OCI-LY7 (cell line): ENCODE measurements at regions not wholly inside any gene's neighbourhood (a gene's known extent, or its start where the extent isn't known, plus 50 kb on each side); places are given as distances from the start of the nearest gene placed in this dataset.
"Not testable (repeated sequence)": the region's sequence is repeated elsewhere in the genome, so short reads cannot be mapped to it uniquely, and the experiment has no call there.

ENCODE experiments used
- BruUV-seq: library from RNA; stranded (reverse); fragments of 400-500 nt; replicated peaks from 2 replicates; lab custom pipeline; 2021; lab: Mats Ljungman, UMichigan
- CTCF ChIA-PET: fragments of 300-600 bp; sonication (Branson Sonifier 250); formaldehyde crosslinking; loops from one replicate; lab custom pipeline; 2022; ENCODE audit warnings: antibody characterized with exemption; ENCODE audit not compliant: unreplicated experiment; lab: Charles Lee
- POLR2A ChIA-PET: fragments of 300-600 bp; sonication (Branson Sonifier 250); formaldehyde crosslinking; loops from one replicate; lab custom pipeline; 2022; ENCODE audit warnings: antibody characterized with exemption; lab: Charles Lee
- DNase-seq: peaks from one replicate; pipeline ENCODE4 v3.0.0-alpha.2; 2015; ENCODE audit warnings: low spot score
- H2AFZ ChIP-seq: fragments of 200-600 bp; sonication (generic), shearing (Covaris generic); 2 replicates; pipeline ENCODE4 v1.6.1; 2014; ENCODE audit warnings: mild to moderate bottlenecking, antibody characterized with exemption, low read length, moderate library complexity
- H3K27ac ChIP-seq: fragments of 200-600 bp; sonication (generic); 2 replicates; pipeline ENCODE4 v1.5.1; 2014; ENCODE audit warnings: mixed run types, low read depth, mild to moderate bottlenecking, moderate library complexity, low read length, inconsistent platforms; ENCODE audit not compliant: poor library complexity, severe bottlenecking
- H3K36me3 ChIP-seq: fragments of 200-600 bp; sonication (generic); 2 replicates; pipeline ENCODE4 v1.6.1; 2014; ENCODE audit warnings: mild to moderate bottlenecking, antibody characterized with exemption, low read length, moderate library complexity, mixed read lengths; ENCODE audit not compliant: insufficient read depth
- H3K4me1 ChIP-seq: fragments of 200-600 bp; sonication (generic); 2 replicates; pipeline ENCODE4 v1.5.1; 2014; ENCODE audit warnings: mild to moderate bottlenecking, low read length; ENCODE audit not compliant: insufficient read depth, poor library complexity, severe bottlenecking
- H3K4me2 ChIP-seq: fragments of 200-600 bp; sonication (generic); 2 replicates; pipeline ENCODE4 v1.6.1; 2014; ENCODE audit warnings: mild to moderate bottlenecking, low read length
- H3K4me3 ChIP-seq: fragments of 200-600 bp; sonication (generic); 2 replicates; pipeline ENCODE4 v1.5.1; 2014; ENCODE audit warnings: mild to moderate bottlenecking, low read depth, low read length; ENCODE audit not compliant: poor library complexity, severe bottlenecking
- H3K79me2 ChIP-seq: fragments of 200-600 bp; sonication (generic); 2 replicates; pipeline ENCODE4 v1.6.1; 2016; ENCODE audit warnings: low read depth, mild to moderate bottlenecking, low read length, moderate library complexity, mixed read lengths; ENCODE audit not compliant: insufficient read depth
- H3K9me2 ChIP-seq: fragments of 200-600 bp; sonication (generic); 2 replicates; pipeline ENCODE4 v1.6.1; 2016; ENCODE audit warnings: mild to moderate bottlenecking, low read length, mixed read lengths; ENCODE audit not compliant: insufficient read depth
- H3K9me3 ChIP-seq: fragments of 200-600 bp; sonication (generic); 2 replicates; pipeline ENCODE4 v1.6.1; 2014; ENCODE audit warnings: mild to moderate bottlenecking, mixed run types, low read length, mixed read lengths
- H4K20me1 ChIP-seq: fragments of 200-600 bp; sonication (generic); 2 replicates; pipeline ENCODE4 v1.6.1; 2014; ENCODE audit warnings: mild to moderate bottlenecking, antibody characterized with exemption, low read length, moderate library complexity, mixed read lengths; ENCODE audit not compliant: insufficient read depth
- EZH2phosphoT487 ChIP-seq: fragments of 200-600 bp; sonication (generic); IDR thresholded peaks from 2 replicates; pipeline ENCODE4 v1.6.1; 2018; ENCODE audit warnings: low read depth, borderline replicate concordance, mild to moderate bottlenecking, mixed run types, antibody characterized with exemption, low read length, moderate library complexity, mixed read lengths
- intact Hi-C: fragments of 100-400 bp; cut with micrococcal nuclease; formaldehyde crosslinking; loops from one replicate; pipeline ENCODE4 v1.10.0; 2022; ENCODE audit not compliant: unreplicated experiment
- TF ChIP-seq, protein P1 (sequence below): fragments of 200-600 bp; sonication (generic); conservative IDR thresholded peaks from 2 replicates; pipeline ENCODE4 v1.5.1; 2014; ENCODE audit warnings: mild to moderate bottlenecking, antibody characterized with exemption, low read length, moderate library complexity, mixed read lengths

DNA sequence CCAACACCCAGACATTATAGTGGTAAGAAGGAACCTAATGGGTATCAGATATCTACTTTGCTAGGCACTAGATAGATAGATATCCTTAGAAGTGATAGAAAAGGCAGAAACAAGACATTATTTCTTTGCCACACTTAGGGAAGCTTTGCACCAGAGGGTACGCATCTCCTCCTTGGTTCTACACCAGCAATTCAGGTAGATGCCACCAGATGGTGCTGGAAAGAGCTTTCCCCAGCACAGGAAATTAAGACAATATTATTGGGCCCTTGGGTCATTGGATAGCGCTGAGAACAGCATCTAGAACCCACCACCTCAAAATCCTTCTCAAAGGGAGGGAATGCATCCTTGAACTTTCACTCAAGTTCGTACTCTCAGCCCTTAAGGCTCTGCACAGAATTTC is 173.8 kb upstream of the CCL2 start:
- no peak overlapping the region for H3K27ac ChIP-seq
- no peaks in the 10 kb centered on the region for H3K4me1 ChIP-seq
- CTCF ChIA-PET, result no interaction called here
- no peak overlapping the region for H3K4me2 ChIP-seq
- H3K4me3 ChIP-seq, result no peak overlapping the region
- no TSS peak for BruUV-seq
- POLR2A ChIA-PET, result no interaction called here
- H3K9me2 ChIP-seq, result no peaks in the 10 kb centered on the region
- no peaks in the 10 kb centered on the region for H4K20me1 ChIP-seq
- no peak overlapping the region for H2AFZ ChIP-seq
- H3K79me2 ChIP-seq, result no peaks in the 10 kb centered on the region
- peak; percentile 16 for DNase-seq
- TF ChIP-seq EZH2phosphoT487, result no peak
- TF ChIP-seq, protein P1, sequence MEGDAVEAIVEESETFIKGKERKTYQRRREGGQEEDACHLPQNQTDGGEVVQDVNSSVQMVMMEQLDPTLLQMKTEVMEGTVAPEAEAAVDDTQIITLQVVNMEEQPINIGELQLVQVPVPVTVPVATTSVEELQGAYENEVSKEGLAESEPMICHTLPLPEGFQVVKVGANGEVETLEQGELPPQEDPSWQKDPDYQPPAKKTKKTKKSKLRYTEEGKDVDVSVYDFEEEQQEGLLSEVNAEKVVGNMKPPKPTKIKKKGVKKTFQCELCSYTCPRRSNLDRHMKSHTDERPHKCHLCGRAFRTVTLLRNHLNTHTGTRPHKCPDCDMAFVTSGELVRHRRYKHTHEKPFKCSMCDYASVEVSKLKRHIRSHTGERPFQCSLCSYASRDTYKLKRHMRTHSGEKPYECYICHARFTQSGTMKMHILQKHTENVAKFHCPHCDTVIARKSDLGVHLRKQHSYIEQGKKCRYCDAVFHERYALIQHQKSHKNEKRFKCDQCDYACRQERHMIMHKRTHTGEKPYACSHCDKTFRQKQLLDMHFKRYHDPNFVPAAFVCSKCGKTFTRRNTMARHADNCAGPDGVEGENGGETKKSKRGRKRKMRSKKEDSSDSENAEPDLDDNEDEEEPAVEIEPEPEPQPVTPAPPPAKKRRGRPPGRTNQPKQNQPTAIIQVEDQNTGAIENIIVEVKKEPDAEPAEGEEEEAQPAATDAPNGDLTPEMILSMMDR, result peak; percentile 74
- no peaks in the 10 kb centered on the region for H3K36me3 ChIP-seq
- H3K9me3 ChIP-seq, result no peaks in the 10 kb centered on the region
- intact Hi-C loops, result no loop called here

DNA sequence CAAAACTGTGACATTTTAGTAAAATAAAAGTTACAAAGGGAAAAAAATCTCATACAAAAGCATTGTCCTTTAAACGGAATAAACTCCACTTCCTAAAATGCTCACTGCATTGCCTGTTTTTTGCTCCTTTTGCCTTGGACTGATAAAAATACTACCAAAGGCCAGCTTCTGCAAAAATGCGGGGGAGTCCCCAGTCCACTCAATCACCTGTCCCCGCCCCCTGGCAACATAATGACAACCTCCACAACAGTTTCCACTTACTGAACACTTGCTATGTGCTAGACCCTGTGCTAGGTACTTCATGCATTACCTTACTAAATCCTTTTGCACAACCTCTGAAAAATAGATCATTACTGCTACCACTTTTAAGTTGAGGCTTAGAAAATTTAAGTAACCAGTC is 172.7 kb upstream of the CCL2 start:
- no peak overlapping the region for H3K4me3 ChIP-seq
- DNase-seq, result no peak
- no peaks in the 10 kb centered on the region for H4K20me1 ChIP-seq
- no peaks in the 10 kb centered on the region for H3K4me1 ChIP-seq
- no peak overlapping the region for H2AFZ ChIP-seq
- no peak overlapping the region for H3K4me2 ChIP-seq
- no peaks in the 10 kb centered on the region for H3K9me2 ChIP-seq
- H3K79me2 ChIP-seq, result no peaks in the 10 kb centered on the region
- intact Hi-C loops, result no loop called here
- TF ChIP-seq, protein P1, result no peak
- no peak for TF ChIP-seq EZH2phosphoT487
- no peaks in the 10 kb centered on the region for H3K36me3 ChIP-seq
- H3K27ac ChIP-seq, result no peak overlapping the region
- ChIA-PET POLR2A (no interaction called here), CTCF (no interaction called here)
- H3K9me3 ChIP-seq, result no peaks in the 10 kb centered on the region
- BruUV-seq, result no TSS peak

DNA sequence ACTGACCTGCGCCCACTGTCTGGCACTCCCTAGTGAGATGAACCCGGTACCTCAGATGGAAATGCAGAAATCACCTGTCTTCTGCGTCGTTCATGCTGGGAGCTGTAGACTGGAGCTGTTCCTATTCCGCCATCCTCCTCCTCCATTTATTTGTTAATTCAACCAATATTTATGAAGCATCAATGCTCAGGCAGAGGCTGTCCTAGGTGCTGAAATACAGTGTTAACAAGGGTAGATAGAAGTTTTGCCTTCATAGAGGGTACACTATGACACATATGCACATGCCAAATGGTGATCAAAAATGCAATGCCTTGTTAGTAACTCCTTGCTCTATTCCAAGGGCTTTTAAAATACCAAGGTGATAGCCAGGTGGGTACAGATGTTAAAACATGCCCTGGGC is 166.0 kb upstream of the CCL2 start:
- H3K36me3 ChIP-seq, H2AFZ ChIP-seq, H3K79me2 ChIP-seq, H3K4me3 ChIP-seq, DNase-seq, POLR2A ChIA-PET, BruUV-seq, H3K4me2 ChIP-seq, intact Hi-C loops, H3K9me2 ChIP-seq, H3K9me3 ChIP-seq, H4K20me1 ChIP-seq, H3K27ac ChIP-seq, H3K4me1 ChIP-seq, CTCF ChIA-PET: not testable (repeated sequence)
